IMR-90 (cell line): ENCODE measurements at regions not wholly inside any gene's neighbourhood (a gene's known extent, or its start where the extent isn't known, plus 50 kb on each side); places are given as distances from the start of the nearest gene placed in this dataset.

Experiments used
- ATAC-seq: fragments of 200-7000 bp; cut with Tn5 transposase; 2 replicates; pipeline ENCODE4 v1.9.1; 2020; ENCODE audit warnings: low read depth, mild to moderate bottlenecking, moderate library complexity
- BruUV-seq: library from RNA; stranded (reverse); fragments of 400-500 nt; replicated peaks from 2 replicates; lab custom pipeline; 2021; lab: Mats Ljungman, UMichigan
- CTCF ChIA-PET: fragments of 300-600 bp; formaldehyde crosslinking; extraction: SDS; loops from one replicate; lab custom pipeline; 2021; ENCODE audit warnings: antibody characterized with exemption; lab: Yijun Ruan, JAX
- POLR2A ChIA-PET: fragments of 300-600 bp; sonication (Branson Sonifier 250); formaldehyde crosslinking; loops from one replicate; lab custom pipeline; 2022; ENCODE audit warnings: antibody characterized with exemption; ENCODE audit not compliant: unreplicated experiment; lab: Charles Lee
- DNase-seq: peaks from one replicate; pipeline ENCODE4 v3.0.0; 2013
- H2AFZ ChIP-seq: replicated peaks from 2 replicates; pipeline ENCODE3; 2013; ENCODE audit warnings: low read length, mild to moderate bottlenecking; ENCODE audit not compliant: poor library complexity
- H2AK5ac ChIP-seq: 2 replicates; pipeline ENCODE4 v1.6.1; 2013; ENCODE audit warnings: low read depth, low read length, inconsistent platforms
- H2AK9ac ChIP-seq: replicated peaks from 2 replicates; pipeline ENCODE3; 2013; ENCODE audit warnings: mild to moderate bottlenecking, low read depth, low read length, moderate library complexity; ENCODE audit not compliant: poor library complexity
- H2BK120ac ChIP-seq: 2 replicates; pipeline ENCODE4 v1.6.1; 2013; ENCODE audit warnings: low read depth, low read length, inconsistent platforms
- H2BK15ac ChIP-seq: 3 replicates; pipeline ENCODE4 v1.6.1; 2013; ENCODE audit warnings: low read depth, low read length, inconsistent platforms
- H2BK20ac ChIP-seq: 2 replicates; pipeline ENCODE4 v1.6.1; 2013; ENCODE audit warnings: low read depth, mild to moderate bottlenecking, inconsistent platforms, low read length, moderate library complexity
- H2BK5ac ChIP-seq: 2 replicates; pipeline ENCODE4 v1.6.1; 2013; ENCODE audit warnings: mild to moderate bottlenecking, low read depth, low read length, inconsistent platforms; ENCODE audit not compliant: poor library complexity, severe bottlenecking
- H3K14ac ChIP-seq: replicated peaks from 2 replicates; pipeline ENCODE4 v1.6.1; 2013; ENCODE audit warnings: low read depth, low read length, inconsistent platforms
- H3K18ac ChIP-seq: 2 replicates; pipeline ENCODE4 v1.6.1; 2013; ENCODE audit warnings: low read depth, low read length, control low read depth
- H3K23ac ChIP-seq: 2 replicates; pipeline ENCODE4 v1.6.1; 2013; ENCODE audit warnings: low read depth, low read length, inconsistent platforms
- H3K27ac ChIP-seq: 2 replicates; pipeline ENCODE4 v1.5.1; 2013; ENCODE audit warnings: mild to moderate bottlenecking, control low read depth, low read length; ENCODE audit not compliant: insufficient read depth
- H3K27me3 ChIP-seq: 2 replicates; pipeline ENCODE4 v1.6.1; 2013; ENCODE audit warnings: low read length; ENCODE audit not compliant: control insufficient read depth, insufficient read depth
- H3K36me3 ChIP-seq: 2 replicates; pipeline ENCODE4 v1.6.1; 2013; ENCODE audit warnings: low read length, mixed read lengths; ENCODE audit not compliant: control insufficient read depth, insufficient read depth
- H3K4ac ChIP-seq: 2 replicates; pipeline ENCODE4 v1.6.1; 2013; ENCODE audit warnings: low read depth, low read length, inconsistent platforms
- H3K4me1 ChIP-seq: 2 replicates; pipeline ENCODE4 v1.6.1; 2013; ENCODE audit warnings: low read length, mixed read lengths; ENCODE audit not compliant: control insufficient read depth, insufficient read depth
- H3K4me2 ChIP-seq: 2 replicates; pipeline ENCODE4 v1.6.1; 2013; ENCODE audit warnings: low read depth, mild to moderate bottlenecking, control low read depth, low read length, moderate library complexity
- H3K4me3 ChIP-seq: 2 replicates; pipeline ENCODE4 v1.5.1; 2013; ENCODE audit warnings: low read depth, mild to moderate bottlenecking, control low read depth, low read length, moderate library complexity; ENCODE audit not compliant: insufficient read depth
- H3K56ac ChIP-seq: 2 replicates; pipeline ENCODE4 v1.6.1; 2013; ENCODE audit warnings: low read length, inconsistent platforms; ENCODE audit not compliant: insufficient read depth; ENCODE audit errors: extremely low read depth
- H3K79me1 ChIP-seq, 2 experiments: 2 replicates each; pipeline ENCODE4 v1.6.1; 2013; ENCODE audit warnings: low read length in 2 of 2, inconsistent platforms in 1 of 2, low read depth in 1 of 2
- H3K9ac ChIP-seq: 2 replicates; pipeline ENCODE4 v1.6.1; 2013; ENCODE audit warnings: low read depth, low read length, control low read depth
- H3K9me1 ChIP-seq: 2 replicates; pipeline ENCODE4 v1.6.1; 2013; ENCODE audit warnings: low read length, inconsistent platforms; ENCODE audit not compliant: insufficient read depth
- H3K9me3 ChIP-seq: 2 replicates; pipeline ENCODE4 v1.6.1; 2013; ENCODE audit warnings: low read length; ENCODE audit not compliant: control insufficient read depth, insufficient read depth
- H4K20me1 ChIP-seq: 2 replicates; pipeline ENCODE4 v1.6.1; 2013; ENCODE audit warnings: low read length, inconsistent platforms; ENCODE audit not compliant: insufficient read depth
- H4K5ac ChIP-seq: 2 replicates; pipeline ENCODE4 v1.6.1; 2013; ENCODE audit warnings: mild to moderate bottlenecking, low read depth, low read length, control low read depth
- H4K8ac ChIP-seq, 2 experiments: 2 replicates each; pipeline ENCODE4 v1.6.1; 2013; ENCODE audit warnings: low read depth in 2 of 2, low read length in 2 of 2, control low read depth in 1 of 2, inconsistent platforms in 1 of 2
- H4K91ac ChIP-seq: 2 replicates; pipeline ENCODE4 v1.6.1; 2013; ENCODE audit warnings: low read depth, low read length, inconsistent platforms; ENCODE audit not compliant: insufficient read depth
- BHLHE40 ChIP-seq: fragments of 150-350 bp; IDR thresholded peaks from 2 replicates; pipeline ENCODE4 v1.6.1; 2016; ENCODE audit warnings: mild to moderate bottlenecking, low read depth, low read length
- CEBPB ChIP-seq: IDR thresholded peaks from 2 replicates; pipeline ENCODE4 v1.6.1; 2012; ENCODE audit warnings: low read depth, low read length, improper control_type of control experiment
- CHD1 ChIP-seq: IDR thresholded peaks from 2 replicates; pipeline ENCODE4 v1.6.1; 2012; ENCODE audit warnings: low read depth, low read length, improper control_type of control experiment
- FOS ChIP-seq: fragments of 150-350 bp; IDR thresholded peaks from 2 replicates; pipeline ENCODE4 v1.6.1; 2016; ENCODE audit warnings: low read depth, low read length
- MAFK ChIP-seq: IDR thresholded peaks from 2 replicates; pipeline ENCODE4 v1.6.1; 2012; ENCODE audit warnings: low read depth, low read length, improper control_type of control experiment
- MAZ ChIP-seq: IDR thresholded peaks from 2 replicates; pipeline ENCODE4 v1.6.1; 2012; ENCODE audit warnings: low read depth, mild to moderate bottlenecking, low read length, improper control_type of control experiment, moderate library complexity, borderline replicate concordance
- NFE2L2 ChIP-seq: fragments of 150-350 bp; IDR thresholded peaks from 2 replicates; pipeline ENCODE4 v1.6.1; 2016; ENCODE audit warnings: low read depth, mild to moderate bottlenecking, low read length
- POLR2A ChIP-seq: IDR thresholded peaks from 2 replicates; pipeline ENCODE4 v1.6.1; 2012; ENCODE audit warnings: mild to moderate bottlenecking, low read depth, low read length
- RAD21 ChIP-seq: IDR thresholded peaks from 2 replicates; pipeline ENCODE4 v1.6.1; 2012; ENCODE audit warnings: low read length, improper control_type of control experiment
- RCOR1 ChIP-seq: IDR thresholded peaks from 2 replicates; pipeline ENCODE4 v1.6.1; 2012; ENCODE audit warnings: mild to moderate bottlenecking, low read length, improper control_type of control experiment; ENCODE audit not compliant: insufficient replicate concordance
- SMC3 ChIP-seq: fragments of 150-350 bp; IDR thresholded peaks from 2 replicates; pipeline ENCODE4 v1.6.1; 2016; ENCODE audit warnings: low read depth, mild to moderate bottlenecking, antibody characterized with exemption, low read length, moderate library complexity
- USF2 ChIP-seq: fragments of 150-350 bp; IDR thresholded peaks from 2 replicates; pipeline ENCODE4 v1.6.1; 2017; ENCODE audit warnings: mild to moderate bottlenecking, antibody characterized with exemption, low read length, low read depth
- dilution Hi-C: fragments of 300-500 bp; cut with HindIII; formaldehyde crosslinking; loops from one replicate; pipeline ENCODE4 v1.14.3; 2018; ENCODE audit warnings: low sequenced_read_pairs; ENCODE audit not compliant: unreplicated experiment
- in situ Hi-C: fragments of 300-500 bp; cut with MboI; formaldehyde crosslinking; loops from 3 replicates; pipeline ENCODE4 v1.14.3; 2019; ENCODE audit warnings: low sequenced_read_pairs, inconsistent platforms, mixed read lengths
- intact Hi-C: fragments of 100-400 bp; cut with micrococcal nuclease; formaldehyde crosslinking; loops from 2 replicates; pipeline ENCODE4 v1.10.0; 2022
- TF ChIP-seq, protein P1 (sequence below): conservative IDR thresholded peaks from 2 replicates; pipeline ENCODE4 v1.5.1; 2012; ENCODE audit warnings: mild to moderate bottlenecking, low read depth, low read length, improper control_type of control experiment
- TF ChIP-seq, protein P2 (sequence below): fragments of 150-350 bp; IDR thresholded peaks from 2 replicates; pipeline ENCODE4 v1.6.1; 2016; ENCODE audit warnings: low read depth, mild to moderate bottlenecking, low read length, moderate library complexity, borderline replicate concordance

DNA sequence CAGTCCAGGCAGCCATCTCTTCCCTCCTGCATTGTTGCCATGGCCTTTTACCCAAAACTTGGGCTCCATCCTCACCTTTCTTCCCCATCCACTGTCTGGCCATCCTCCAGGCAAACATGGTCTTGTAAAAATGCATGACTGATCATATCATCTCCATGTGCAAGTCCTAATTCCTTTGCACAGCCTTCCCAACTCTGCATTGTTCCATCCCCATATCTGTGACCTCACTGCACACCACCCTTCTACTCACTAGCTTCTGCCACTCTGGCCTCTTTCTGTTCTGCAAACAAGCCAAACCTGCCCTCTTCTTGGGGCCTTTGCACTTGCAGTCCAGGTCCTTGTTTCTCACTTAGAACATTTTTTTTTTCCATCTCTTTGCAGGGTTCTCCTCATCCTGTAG lies 230.1 kb upstream of the GJB5 start:
- dilution Hi-C loops = no loop called here
- no peaks in the 10 kb centered on the region for H3K27me3 ChIP-seq
- H2AK5ac ChIP-seq = no peak overlapping the region
- H3K9ac ChIP-seq = no peak overlapping the region
- no peaks in the 10 kb centered on the region for H3K36me3 ChIP-seq
- CTCF ChIA-PET = no interaction called here
- no peak overlapping the region for H4K91ac ChIP-seq
- intact Hi-C loops = no loop called here
- H2BK5ac ChIP-seq = no peak overlapping the region
- TF ChIP-seq MAZ (no peak), RCOR1 (no peak), NFE2L2 (no peak), MAFK (no peak), CHD1 (no peak), RAD21 (no peak), POLR2A (no peak), CEBPB (no peak), SMC3 (no peak), USF2 (no peak), FOS (no peak), BHLHE40 (no peak)
- TF ChIP-seq, protein P1, sequence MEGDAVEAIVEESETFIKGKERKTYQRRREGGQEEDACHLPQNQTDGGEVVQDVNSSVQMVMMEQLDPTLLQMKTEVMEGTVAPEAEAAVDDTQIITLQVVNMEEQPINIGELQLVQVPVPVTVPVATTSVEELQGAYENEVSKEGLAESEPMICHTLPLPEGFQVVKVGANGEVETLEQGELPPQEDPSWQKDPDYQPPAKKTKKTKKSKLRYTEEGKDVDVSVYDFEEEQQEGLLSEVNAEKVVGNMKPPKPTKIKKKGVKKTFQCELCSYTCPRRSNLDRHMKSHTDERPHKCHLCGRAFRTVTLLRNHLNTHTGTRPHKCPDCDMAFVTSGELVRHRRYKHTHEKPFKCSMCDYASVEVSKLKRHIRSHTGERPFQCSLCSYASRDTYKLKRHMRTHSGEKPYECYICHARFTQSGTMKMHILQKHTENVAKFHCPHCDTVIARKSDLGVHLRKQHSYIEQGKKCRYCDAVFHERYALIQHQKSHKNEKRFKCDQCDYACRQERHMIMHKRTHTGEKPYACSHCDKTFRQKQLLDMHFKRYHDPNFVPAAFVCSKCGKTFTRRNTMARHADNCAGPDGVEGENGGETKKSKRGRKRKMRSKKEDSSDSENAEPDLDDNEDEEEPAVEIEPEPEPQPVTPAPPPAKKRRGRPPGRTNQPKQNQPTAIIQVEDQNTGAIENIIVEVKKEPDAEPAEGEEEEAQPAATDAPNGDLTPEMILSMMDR = no peak
- TF ChIP-seq, protein P2, sequence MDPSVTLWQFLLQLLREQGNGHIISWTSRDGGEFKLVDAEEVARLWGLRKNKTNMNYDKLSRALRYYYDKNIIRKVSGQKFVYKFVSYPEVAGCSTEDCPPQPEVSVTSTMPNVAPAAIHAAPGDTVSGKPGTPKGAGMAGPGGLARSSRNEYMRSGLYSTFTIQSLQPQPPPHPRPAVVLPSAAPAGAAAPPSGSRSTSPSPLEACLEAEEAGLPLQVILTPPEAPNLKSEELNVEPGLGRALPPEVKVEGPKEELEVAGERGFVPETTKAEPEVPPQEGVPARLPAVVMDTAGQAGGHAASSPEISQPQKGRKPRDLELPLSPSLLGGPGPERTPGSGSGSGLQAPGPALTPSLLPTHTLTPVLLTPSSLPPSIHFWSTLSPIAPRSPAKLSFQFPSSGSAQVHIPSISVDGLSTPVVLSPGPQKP = no peak
- H3K9me3 ChIP-seq = peaks cover 32% of the 10 kb centered on the region
- no peak overlapping the region for H3K27ac ChIP-seq
- no peak overlapping the region for H3K4ac ChIP-seq
- H3K4me1 ChIP-seq = no peaks in the 10 kb centered on the region
- POLR2A ChIA-PET = no interaction called here
- no peak overlapping the region for H3K4me3 ChIP-seq
- H3K18ac ChIP-seq = no peak overlapping the region
- H2BK15ac ChIP-seq = no peak overlapping the region
- no peak overlapping the region for H2BK120ac ChIP-seq
- no peak overlapping the region for H3K4me2 ChIP-seq
- H4K20me1 ChIP-seq = no peaks in the 10 kb centered on the region
- H2AFZ ChIP-seq = no peak overlapping the region
- no peak overlapping the region for H3K56ac ChIP-seq
- H2BK20ac ChIP-seq = no peak overlapping the region
- no peaks in the 10 kb centered on the region for H3K79me1 ChIP-seq
- no TSS peak for BruUV-seq
- H2AK9ac ChIP-seq = no peak overlapping the region
- in situ Hi-C loops = no loop called here
- ATAC-seq = no peak
- H3K9me1 ChIP-seq = no peaks in the 10 kb centered on the region
- H3K23ac ChIP-seq = no peak overlapping the region
- no peak overlapping the region for H4K5ac ChIP-seq
- no peak for DNase-seq
- H3K14ac ChIP-seq = no peak overlapping the region
- no peak overlapping the region for H4K8ac ChIP-seq
